HG03521 (cell line): ENCODE measurements at regions not wholly inside any gene's neighbourhood (a gene's known extent, or its start where the extent isn't known, plus 50 kb on each side); places are given as distances from the start of the nearest gene placed in this dataset.

ENCODE experiments used
- ATAC-seq: cut with Tn5 transposase; IDR thresholded peaks from one replicate; pipeline ENCODE4 v1.9.1; 2021; ENCODE audit warnings: mild to moderate bottlenecking, moderate library complexity; ENCODE audit not compliant: unreplicated experiment

GRCh38 chr4:164377277-164377676, 376.7 kb upstream of the SMIM31 start:
- ATAC-seq, result no peak

- ATAC-seq, result no peak
Measured at GRCh38 chr4:164378361-164378760, 375.6 kb upstream of the SMIM31 start.

DNA sequence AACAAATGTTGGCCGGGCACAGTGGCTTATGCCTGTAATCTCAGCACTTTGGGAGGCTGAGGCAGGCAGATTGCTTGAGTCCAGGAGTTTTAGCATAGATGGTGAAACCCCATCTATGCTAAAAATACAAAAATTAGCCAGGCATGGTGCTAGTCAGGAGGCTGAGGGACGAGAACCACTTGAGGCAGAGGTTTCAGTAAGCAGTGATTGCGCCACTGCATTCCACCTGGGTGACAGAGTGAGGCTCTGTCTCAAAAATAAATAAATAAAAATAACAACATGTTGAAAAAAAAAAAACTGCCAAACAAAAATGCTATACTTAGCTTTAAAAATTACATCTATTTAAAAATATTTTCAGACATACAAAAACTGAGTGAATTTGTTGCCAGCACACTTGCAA, 374.2 kb upstream of the SMIM31 start:
- no peak for ATAC-seq

DNA sequence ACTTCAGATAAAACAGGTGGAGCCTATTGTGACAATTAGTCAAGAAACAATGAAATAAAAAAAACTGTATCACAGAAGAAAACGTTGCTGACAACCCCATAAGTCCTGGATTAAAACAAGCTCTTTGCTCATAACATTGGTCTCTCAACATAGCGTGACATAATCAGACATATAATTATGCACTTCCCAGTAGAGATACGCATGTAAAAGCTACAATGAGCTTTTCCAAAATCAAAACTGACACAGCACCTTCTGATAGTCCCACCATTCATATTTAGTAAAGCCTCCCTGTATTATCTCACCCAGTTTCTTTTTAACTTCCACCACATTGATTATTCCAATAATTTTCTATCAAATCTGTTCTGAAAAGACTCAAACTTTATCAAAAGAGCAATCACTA, 372.1 kb upstream of the SMIM31 start:
- ATAC-seq, result no peak

- ATAC-seq, result no peak
Measured at GRCh38 chr4:164383058-164383357, 370.9 kb upstream of the SMIM31 start.

DNA sequence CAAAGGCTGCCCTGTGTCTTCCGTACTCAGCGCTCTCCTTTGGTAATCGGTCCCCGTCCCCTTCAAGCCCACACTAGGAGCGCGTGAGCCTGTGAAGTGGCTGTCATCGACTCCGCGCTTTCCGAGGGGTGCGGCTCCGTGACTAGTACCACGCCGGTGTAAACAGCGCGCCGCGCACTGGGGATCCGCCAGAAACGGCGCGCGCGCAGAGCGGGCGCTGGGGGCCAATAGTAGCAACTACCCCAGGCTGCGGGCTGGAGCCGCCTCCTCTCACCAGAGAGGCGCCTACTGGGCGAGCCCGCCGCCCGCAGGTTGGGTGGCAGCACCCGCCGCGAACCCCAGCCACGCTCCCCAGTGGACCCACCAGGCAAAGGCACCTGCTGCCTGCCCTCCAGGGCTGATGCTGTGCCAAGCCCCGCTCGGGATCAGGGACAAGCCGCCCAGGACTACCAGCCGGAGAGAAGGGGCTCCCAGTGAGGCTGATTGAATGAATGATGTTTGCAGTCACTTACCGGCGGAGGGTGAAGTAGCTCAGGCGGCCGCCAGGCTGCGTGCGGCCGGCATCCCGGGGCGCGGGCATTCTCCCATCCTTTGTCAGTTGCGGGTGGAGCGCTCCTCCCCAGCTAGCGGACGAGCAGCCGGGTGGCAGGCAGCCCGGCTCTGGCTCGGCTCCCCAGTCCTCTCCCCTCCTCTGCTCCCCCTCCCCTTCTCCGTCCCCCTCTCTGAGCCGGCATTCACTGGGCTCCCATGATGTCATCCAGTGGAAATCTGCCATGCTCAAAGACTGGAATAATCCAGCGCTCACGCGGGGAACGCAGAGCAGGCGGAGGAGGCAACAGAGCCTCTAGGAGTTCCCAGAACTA, 370.3 kb upstream of the SMIM31 start:
- no peak for ATAC-seq

DNA sequence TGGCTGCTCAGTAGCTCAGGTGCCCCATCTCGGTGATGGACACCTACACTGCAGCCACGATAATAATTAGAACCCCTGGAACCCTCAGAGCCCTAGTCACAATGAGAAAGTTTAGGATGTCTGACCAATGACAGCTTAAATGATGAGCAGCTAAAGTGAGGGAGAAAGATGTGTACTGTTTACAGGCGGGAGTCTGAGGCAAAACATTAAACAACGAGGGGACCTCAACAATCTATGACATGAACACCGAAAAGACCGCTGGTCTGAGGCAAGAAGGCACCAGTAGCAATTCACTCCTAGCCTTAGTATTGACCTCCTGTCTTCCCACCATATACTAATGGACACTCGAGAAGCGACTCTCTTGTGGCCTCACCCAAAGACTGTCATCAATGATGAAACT, 369.5 kb upstream of the SMIM31 start:
- ATAC-seq, result no peak

DNA sequence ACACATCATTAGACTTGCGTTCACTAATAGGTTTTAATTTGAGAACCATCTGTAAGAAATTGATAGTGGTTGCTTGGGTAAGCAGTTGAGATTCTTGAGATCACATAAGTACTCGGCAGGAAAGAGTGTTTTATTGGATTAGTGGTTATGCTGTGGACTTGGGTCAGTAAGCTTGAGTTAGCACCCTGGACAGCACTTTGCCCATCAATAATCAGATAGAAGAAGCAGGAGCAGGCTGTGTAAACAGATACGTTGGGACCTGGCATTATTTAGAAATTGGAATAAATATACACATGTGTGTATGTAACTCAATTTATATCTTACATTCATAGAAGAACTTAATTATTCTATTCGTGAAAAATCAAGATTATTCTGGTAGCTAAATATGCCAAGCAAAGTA, 357.5 kb upstream of the SMIM31 start:
- no peak for ATAC-seq

GRCh38 chr4:164402554-164402953, 351.4 kb upstream of the SMIM31 start:
- ATAC-seq, result no peak

DNA sequence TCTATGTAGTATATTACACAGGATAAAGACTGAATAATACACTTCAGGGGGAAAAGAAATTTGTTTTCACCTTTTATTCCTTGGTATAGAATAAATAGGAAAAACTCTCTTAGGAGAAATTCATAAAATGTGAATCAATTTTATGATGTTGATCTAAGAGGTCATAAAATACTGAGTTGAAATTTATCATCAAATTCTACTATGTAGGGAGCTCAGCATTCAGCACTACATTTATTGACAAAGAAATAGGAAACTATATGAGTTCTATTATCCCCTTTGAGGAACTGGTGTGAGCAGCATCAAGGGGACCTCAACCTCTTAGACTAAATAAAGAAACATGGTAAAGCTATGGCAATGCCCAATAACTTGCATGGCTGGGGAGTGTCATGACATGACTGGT, 348.2 kb upstream of the SMIM31 start:
- no peak for ATAC-seq

- no peak for ATAC-seq
Measured at GRCh38 chr4:164408831-164409230, 345.1 kb upstream of the SMIM31 start.

DNA sequence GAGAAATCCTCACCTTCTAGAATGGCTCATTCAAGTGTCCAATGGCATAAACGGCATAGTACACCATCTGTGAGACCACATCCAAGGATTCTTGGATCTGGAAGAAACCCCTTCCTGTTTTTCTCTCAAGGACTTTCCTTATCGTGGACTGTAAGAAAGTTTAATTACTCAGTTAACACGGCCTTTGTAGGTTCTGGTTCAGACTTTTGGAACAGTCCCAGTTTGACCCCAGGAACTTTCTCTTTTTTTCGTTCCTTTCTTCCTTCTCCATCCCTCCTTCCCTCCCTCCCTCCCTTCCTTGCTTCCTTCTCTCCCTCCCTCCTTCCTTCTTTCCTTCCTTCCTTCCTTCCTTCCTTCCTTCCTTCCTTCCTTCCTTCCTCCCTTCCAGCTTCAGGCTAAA, 343.5 kb upstream of the SMIM31 start:
- no peak for ATAC-seq

GRCh38 chr4:164412246-164412645, 341.7 kb upstream of the SMIM31 start:
- no peak for ATAC-seq

DNA sequence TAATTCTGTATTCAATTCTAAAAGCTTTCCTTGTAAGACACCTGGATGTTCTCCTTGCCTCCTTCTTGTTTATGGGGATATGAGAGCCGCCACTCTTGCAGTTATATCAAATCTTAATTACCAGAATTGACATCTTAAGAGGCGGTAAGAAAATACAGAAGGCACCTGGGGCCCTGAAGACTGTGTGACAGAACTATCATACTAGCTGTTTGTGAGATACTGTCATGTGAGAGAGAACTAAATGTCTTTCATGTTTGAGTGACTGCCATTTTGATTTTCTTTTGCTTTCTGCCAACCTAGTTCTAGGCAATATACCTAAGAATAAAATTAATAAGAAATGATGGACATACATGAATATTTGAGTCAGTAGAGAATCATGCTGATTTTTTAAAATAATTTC, 340.2 kb upstream of the SMIM31 start:
- ATAC-seq, result no peak

DNA sequence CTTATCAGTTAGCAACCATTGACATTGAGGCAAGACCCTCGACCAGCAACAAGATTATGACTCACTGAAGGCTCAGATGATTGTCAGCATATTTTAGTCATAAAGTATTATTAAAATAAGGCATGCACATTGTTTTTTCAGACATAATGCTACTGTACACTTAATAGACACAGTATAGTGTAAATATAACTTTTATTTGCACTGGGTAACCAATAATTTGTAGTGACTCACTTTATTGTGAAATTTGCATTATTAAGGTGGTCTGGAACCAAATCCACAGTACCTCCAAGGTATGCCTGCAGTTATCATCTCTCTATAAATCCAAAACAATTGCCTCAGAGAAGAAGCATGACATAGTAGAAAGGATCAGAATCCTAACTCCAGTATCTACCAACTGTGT, 330.1 kb upstream of the SMIM31 start:
- ATAC-seq, result no peak

DNA sequence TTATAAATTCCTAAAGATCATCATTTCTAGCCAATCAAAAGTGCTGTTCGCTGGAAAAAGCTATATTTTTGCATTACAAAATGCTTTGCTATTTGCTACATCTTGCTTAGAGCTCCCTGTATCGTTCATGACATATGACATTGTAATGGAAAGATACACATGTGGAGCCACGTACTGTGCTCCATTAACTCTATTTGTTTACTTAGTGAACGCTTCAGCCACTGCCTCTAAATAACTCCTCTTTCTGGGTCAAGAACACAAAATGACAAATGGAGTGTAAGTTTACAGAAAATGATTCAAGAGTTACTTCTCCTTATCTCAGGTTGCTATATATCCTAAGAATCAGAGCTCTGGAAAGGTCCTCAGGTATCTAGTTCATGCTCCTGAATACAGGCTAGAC, 329.1 kb upstream of the SMIM31 start:
- ATAC-seq, result no peak

GRCh38 chr4:164428561-164428960, 325.4 kb upstream of the SMIM31 start:
- no peak for ATAC-seq

GRCh38 chr4:164438321-164438720, 315.6 kb upstream of the SMIM31 start:
- no peak for ATAC-seq

GRCh38 chr4:164439037-164439436, 314.9 kb upstream of the SMIM31 start:
- no peak for ATAC-seq

DNA sequence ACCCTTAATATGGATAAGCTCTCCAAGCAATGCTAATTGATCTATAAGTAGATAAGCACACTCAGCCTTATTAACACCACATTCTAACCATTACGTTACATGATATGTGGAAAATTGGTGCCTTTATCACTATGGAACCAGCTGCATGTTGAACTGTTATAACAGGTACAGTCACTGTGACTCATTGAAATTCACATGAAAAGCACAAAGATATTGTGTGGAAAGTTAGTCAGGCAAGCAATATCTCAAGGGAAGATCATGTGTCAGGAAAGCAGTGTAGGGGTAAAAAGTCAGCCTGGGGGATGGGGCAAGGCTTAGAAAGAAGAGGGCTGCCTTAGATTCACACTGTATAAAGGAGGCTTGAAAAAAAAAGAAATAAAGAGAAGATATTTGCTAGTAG, 313.7 kb upstream of the SMIM31 start:
- ATAC-seq, result no peak

DNA sequence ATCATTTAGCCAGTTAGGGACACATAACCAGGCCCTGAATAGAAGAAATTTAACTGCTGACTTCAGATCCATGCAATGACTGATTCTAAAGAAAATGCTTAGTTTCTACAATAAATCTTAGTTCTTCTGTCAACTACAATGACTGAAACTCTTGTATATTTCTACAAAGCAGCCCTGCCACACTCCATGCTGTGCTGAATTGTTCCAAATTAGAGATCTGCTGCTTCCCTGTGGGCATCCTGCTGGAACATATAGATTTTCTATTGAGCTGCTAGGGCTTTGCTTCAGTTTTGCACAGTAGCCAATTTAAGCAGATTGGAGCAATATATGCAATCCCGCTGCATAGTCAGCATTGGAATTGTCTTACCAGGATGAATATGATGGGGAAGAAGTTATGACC, 312.8 kb upstream of the SMIM31 start:
- no peak for ATAC-seq

GRCh38 chr4:164442180-164442579, 311.8 kb upstream of the SMIM31 start:
- ATAC-seq, result no peak

DNA sequence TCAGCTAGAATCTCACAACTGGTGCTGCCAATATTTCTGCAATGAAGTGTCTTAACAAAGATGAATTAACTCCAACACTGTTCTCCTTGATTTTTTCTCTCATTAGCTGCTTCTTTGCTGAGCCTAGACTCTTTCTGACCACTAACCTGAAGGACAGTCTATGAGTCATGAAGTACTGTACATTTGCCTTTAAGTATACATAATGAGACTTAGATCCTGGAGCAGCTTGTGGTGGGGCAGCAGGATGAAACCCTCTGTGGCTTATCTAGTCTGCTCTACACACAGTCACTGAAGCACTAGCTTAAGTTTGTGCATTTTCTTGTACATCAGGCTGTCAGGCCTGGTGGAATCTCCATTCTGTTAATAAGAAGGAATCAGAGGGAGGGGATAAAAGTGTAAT, 307.4 kb upstream of the SMIM31 start:
- ATAC-seq, result no peak
